ENCODE measurements at regions not wholly inside any gene's neighbourhood (a gene's known extent, or its start where the extent isn't known, plus 50 kb on each side); places are given as distances from the start of the nearest gene placed in this dataset.

DNA sequence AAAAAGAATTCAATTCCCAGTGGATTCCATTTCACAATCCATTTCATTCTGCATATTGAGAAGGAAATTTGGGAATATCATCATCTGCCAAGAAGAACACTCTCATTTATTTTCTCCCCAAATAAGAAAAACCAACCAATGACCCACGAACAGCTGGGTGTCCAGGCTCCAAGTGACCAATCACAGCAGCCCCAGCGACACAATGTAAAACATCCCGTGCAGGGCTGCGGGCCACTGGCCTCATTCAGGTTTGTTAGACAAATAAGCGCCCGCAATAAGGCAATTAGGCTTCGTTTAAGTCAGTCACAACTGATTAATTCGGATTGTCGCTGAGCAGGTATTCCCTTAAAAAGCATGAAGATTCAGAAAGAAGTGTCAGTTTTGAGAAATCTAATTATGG, 378.6 kb downstream of the EIPR1 start:
- TF ChIP-seq, protein P1, sequence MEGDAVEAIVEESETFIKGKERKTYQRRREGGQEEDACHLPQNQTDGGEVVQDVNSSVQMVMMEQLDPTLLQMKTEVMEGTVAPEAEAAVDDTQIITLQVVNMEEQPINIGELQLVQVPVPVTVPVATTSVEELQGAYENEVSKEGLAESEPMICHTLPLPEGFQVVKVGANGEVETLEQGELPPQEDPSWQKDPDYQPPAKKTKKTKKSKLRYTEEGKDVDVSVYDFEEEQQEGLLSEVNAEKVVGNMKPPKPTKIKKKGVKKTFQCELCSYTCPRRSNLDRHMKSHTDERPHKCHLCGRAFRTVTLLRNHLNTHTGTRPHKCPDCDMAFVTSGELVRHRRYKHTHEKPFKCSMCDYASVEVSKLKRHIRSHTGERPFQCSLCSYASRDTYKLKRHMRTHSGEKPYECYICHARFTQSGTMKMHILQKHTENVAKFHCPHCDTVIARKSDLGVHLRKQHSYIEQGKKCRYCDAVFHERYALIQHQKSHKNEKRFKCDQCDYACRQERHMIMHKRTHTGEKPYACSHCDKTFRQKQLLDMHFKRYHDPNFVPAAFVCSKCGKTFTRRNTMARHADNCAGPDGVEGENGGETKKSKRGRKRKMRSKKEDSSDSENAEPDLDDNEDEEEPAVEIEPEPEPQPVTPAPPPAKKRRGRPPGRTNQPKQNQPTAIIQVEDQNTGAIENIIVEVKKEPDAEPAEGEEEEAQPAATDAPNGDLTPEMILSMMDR (IDR thresholded peaks at IDR 0.05): no peak
- no peak for TF ChIP-seq POLR2A (IDR thresholded peaks at IDR 0.05)

Measured in body of pancreas (tissue), 4 donors.